ENCODE measurements at regions not wholly inside any gene's neighbourhood (a gene's known extent, or its start where the extent isn't known, plus 50 kb on each side); places are given as distances from the start of the nearest gene placed in this dataset.

DNA sequence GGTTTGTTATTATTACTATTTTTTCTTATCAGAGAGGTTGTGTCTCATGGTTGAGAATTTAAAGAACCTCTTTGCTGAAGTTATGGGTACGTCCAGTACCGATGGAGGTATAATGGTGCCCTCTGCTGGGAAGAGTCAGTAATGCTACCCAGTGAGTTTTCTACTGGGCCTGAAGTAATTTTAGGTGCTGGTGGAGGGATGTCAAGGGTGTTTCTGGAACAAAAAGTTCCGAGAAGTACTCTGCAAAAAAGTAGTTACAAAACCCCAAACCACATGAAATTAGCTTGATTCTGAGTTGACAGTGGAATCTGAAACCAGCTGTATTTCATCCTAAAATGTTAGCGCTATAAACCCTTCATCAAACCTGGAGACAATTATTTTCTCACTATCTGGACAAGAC, 102.5 kb upstream of the MID1 start:
- TF ChIP-seq, protein P1, sequence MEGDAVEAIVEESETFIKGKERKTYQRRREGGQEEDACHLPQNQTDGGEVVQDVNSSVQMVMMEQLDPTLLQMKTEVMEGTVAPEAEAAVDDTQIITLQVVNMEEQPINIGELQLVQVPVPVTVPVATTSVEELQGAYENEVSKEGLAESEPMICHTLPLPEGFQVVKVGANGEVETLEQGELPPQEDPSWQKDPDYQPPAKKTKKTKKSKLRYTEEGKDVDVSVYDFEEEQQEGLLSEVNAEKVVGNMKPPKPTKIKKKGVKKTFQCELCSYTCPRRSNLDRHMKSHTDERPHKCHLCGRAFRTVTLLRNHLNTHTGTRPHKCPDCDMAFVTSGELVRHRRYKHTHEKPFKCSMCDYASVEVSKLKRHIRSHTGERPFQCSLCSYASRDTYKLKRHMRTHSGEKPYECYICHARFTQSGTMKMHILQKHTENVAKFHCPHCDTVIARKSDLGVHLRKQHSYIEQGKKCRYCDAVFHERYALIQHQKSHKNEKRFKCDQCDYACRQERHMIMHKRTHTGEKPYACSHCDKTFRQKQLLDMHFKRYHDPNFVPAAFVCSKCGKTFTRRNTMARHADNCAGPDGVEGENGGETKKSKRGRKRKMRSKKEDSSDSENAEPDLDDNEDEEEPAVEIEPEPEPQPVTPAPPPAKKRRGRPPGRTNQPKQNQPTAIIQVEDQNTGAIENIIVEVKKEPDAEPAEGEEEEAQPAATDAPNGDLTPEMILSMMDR (IDR thresholded peaks at IDR 0.05; ENCODE audit: insufficient read depth, low read depth, low read length, missing control alignments) = peak; percentile 57

DNA sequence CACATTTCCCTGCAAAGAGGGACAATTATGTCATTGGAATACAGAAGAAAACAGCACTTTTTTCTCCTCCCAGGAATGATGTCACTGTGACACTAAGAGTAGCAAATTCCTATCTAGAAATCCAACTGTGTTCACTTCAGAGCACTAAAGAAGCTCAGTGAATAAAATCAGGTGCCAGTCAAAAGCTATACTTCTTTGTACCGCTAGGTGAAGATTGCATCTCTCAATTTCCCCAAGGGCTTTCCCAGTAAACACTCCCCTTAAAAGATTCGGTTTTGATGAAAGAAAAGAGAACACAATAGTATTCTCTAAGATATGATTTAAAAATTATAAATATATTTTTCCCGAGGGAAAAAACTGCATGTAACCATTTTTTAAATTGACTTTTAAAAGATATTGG, 104.7 kb upstream of the MID1 start:
- TF ChIP-seq, protein P1 (IDR thresholded peaks at IDR 0.05; ENCODE audit: insufficient read depth, low read depth, low read length, missing control alignments) = peak; percentile 34
- H3K4me3 ChIP-seq (ENCODE audit: low read depth, low read length) = no peak overlapping the region
- no peak for DNase-seq (ENCODE audit: low read depth)

More for the DNA sequence above, 102.5 kb upstream of the MID1 start:
- peak; percentile 41 for DNase-seq (ENCODE audit: low read depth)
- H3K4me3 ChIP-seq (ENCODE audit: low read depth, low read length) = no peak overlapping the region

DNA sequence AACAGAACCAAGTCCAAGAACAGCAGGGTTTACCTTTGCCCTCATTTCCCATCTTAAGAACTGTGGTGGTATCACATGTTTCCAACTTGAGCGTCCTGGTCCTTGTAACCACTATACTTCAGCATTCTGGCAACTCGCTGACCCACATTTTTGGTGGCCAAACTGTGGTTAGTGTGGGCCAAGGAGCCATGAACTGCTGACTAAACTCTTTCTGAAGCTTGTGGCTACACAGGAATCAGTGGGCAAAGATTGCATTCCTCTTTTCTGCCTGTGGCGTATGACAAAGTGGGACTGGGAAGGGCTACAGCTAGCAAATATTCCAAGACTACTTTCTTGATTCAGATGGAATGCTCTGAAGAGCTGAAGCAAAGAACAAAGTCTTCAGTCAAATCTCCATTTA, 106.3 kb upstream of the MID1 start:
- no peak for DNase-seq (ENCODE audit: low read depth)
- TF ChIP-seq, protein P1 (IDR thresholded peaks at IDR 0.05; ENCODE audit: insufficient read depth, low read depth, low read length, missing control alignments) = no peak
- H3K4me3 ChIP-seq (ENCODE audit: low read depth, low read length) = no peak overlapping the region

DNA sequence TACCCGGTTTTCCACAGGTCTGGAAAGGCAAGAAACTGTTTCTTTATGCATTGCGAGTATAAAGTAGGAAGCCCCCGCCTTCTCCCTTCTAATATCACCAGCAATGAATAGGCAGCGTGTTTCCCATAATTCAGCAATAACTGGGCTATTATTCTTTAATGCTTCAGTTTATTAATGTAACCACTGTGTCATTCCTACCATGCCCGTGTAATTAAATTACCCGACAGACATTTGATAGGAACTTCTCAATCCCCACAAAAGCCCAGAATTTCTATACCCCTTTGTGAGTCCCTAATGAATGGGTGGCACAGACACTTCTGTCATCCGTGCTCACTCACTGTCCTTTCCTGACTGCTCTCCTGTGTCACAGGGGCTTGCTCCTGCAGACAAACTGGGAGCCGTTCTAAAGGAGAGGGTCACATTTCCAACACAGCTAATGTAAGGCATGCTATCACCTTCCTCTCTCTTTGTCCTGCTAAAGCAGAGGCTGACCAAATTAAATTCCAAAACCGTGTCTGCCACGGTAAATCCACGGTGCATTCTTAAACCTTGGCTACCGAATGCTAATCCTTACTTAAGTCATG, 108.5 kb upstream of the MID1 start:
- H3K4me3 ChIP-seq (ENCODE audit: low read depth, low read length) = no peak overlapping the region
- TF ChIP-seq, protein P1 (IDR thresholded peaks at IDR 0.05; ENCODE audit: insufficient read depth, low read depth, low read length, missing control alignments) = no peak
- no peak for DNase-seq (ENCODE audit: low read depth)

DNA sequence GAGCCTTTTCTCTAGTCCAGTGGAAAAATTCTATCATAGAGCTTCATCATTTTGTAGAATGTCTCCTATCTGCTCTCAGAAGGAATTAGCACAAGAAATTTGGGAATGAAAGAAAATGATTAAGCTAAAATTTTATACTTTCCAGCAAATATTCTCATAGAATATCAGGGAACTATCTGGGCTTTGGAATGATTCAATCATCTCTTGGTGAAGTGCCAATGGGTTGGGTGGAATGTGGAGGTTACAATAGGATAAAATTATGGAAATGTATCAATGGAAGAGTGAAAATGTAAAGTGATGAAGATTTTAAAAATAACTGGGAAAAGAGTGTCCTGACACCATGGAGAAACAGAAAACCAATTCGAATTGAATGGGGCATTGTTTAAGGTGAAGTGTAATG, 119.0 kb upstream of the MID1 start:
- TF ChIP-seq, protein P1 (IDR thresholded peaks at IDR 0.05; ENCODE audit: insufficient read depth, low read depth, low read length, missing control alignments) = no peak
- no peak for DNase-seq (ENCODE audit: low read depth)
- no peak overlapping the region for H3K4me3 ChIP-seq (ENCODE audit: low read depth, low read length)

DNA sequence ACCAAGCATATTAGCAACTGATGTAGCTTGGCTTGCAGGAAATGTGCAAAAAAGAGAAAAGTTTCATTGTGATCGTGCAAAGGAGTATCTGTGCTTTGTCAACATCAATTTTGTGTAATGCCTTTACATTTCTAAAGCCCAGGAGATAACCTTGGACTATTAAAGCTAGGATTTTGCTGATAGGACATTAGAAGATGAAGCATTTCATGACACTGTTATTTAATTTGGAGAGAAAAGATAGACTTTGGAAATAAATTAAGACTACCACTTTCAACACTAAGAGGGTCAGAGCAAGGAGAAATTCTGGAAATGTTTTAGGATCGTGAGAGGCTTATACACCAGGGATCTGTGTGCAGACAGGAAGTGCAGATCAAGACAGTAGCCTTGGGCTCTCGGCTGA, 120.6 kb upstream of the MID1 start:
- no peak overlapping the region for H3K4me3 ChIP-seq (ENCODE audit: low read depth, low read length)
- TF ChIP-seq, protein P1 (IDR thresholded peaks at IDR 0.05; ENCODE audit: insufficient read depth, low read depth, low read length, missing control alignments) = no peak
- DNase-seq (ENCODE audit: low read depth) = no peak

DNA sequence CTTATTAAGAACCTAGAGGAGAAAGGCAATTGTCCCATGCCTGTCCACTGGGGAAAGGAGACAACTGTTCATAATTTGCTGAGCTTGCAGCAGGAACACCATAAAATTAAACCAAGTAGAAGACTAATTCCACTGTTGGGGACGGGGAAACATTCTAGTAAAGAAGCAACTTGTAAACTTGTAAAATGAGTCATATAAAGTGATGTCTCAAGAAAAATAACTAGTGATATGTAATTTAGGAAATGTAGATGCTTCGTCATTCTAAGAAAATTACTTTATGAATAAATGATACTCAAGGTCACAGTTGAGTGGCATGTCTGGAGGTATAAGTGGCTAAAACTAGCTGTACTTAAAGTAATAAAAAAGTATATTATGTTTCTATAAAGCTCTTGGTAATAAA, 121.2 kb upstream of the MID1 start:
- H3K4me3 ChIP-seq (ENCODE audit: low read depth, low read length) = no peak overlapping the region
- TF ChIP-seq, protein P1 (IDR thresholded peaks at IDR 0.05; ENCODE audit: insufficient read depth, low read depth, low read length, missing control alignments) = no peak

More for the DNA sequence above, 121.2 kb upstream of the MID1 start:
- DNase-seq (ENCODE audit: low read depth) = no peak

Data from GM12865 (cell line).